Posterior vena cava (tissue), 2 donors: ENCODE measurements at regions not wholly inside any gene's neighbourhood (a gene's known extent, or its start where the extent isn't known, plus 50 kb on each side); places are given as distances from the start of the nearest gene placed in this dataset.
"Not testable (repeated sequence)": the region's sequence is repeated elsewhere in the genome, so short reads cannot be mapped to it uniquely, and the experiment has no call there.

Experiments used
- DNase-seq: peaks from one replicate; pipeline ENCODE4 v3.0.0-alpha.2; 2020; ENCODE audit warnings: low spot score
- intact Hi-C, 2 donors: fragments of 100-400 bp; cut with DNase I; formaldehyde crosslinking; loops; one replicate each; pipeline versions ENCODE4 v1.14.1 to v1.14.2; 2022 to 2023
- donor health status: DM: yes; HTN: yes; CAD: no.
- donor health status: DM: yes; HTN: yes; CAD: no.

DNA sequence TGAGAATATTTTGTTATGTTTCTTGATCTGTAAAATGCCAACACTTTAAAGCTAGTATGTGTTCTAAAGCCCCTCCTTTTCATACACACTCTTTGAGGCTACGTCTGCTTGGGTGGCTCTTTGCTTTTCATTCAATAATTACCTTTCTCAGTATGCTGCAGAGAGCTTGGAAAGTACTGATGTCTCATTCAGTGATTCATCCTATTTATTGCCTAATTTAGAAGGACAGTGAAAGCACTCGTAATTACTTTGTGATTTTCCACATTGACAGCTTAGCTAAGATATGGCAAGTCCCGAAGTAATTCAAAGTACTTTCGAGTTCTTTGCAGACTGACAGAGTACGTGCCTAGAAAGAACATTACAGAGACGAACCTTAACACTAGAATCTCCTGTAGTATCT, 57.2 kb downstream of the BMP15 start:
- DNase-seq = no peak
- intact Hi-C loops = no loop called here

DNA sequence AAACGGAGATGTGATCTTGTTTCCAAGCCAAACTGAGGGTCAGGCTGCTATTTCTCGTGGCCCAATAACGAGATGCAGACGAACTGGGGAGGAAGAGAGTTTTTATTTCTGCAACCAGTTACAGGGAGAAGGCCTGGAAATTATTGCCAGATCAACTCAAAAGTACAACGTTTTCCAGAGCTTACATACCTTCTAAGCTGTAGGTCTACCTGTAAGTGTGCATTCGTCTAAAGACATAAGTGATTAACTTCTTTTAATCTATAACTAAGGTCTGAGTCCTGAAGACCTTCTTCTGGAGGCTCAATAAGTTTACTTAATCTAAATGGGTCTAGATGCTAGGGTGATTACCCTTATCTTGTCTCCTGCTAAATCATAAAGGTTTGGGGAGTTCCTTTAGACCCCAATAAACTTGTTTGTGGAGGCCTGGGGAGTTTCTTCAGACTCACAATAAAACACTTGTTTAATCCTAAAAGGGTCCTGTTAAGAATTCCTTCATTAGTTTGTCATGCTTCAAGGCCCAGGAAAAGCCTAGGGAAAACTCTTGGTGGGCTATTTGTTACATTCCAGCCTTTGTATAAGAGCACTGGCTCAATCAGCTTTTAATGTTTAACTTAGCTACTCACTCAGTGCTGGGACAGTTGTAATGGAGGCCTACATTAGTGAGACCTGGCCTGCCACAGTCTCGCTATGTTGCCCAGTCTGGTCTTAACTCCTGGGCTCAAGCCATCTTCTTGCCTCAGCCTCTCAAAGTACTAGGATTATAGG, 58.5 kb downstream of the BMP15 start:
- intact Hi-C loops, DNase-seq: not testable (repeated sequence)

DNA sequence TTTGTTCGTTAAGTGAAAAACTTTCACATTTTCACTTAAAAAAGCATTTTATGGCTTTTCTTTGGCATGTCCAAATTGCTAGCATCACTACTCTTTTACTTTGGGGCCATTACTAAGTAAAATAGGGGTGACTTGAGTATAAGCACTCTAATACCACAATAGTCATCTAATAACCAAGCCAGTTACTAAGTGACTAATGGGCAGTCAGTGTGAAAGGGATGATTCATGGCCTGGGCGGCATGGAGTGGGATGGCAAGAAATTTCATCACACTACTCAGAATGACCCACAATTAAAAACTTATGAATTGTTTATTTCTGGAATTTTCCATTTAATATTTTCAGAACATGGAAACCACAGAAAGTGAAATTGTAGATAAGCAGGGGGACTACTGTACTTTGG, 60.9 kb downstream of the BMP15 start:
- intact Hi-C loops = no loop called here
- DNase-seq = no peak

GRCh38 chrX:50973199-50973598, 62.7 kb downstream of the BMP15 start:
- intact Hi-C loops = no loop called here
- DNase-seq = no peak

DNA sequence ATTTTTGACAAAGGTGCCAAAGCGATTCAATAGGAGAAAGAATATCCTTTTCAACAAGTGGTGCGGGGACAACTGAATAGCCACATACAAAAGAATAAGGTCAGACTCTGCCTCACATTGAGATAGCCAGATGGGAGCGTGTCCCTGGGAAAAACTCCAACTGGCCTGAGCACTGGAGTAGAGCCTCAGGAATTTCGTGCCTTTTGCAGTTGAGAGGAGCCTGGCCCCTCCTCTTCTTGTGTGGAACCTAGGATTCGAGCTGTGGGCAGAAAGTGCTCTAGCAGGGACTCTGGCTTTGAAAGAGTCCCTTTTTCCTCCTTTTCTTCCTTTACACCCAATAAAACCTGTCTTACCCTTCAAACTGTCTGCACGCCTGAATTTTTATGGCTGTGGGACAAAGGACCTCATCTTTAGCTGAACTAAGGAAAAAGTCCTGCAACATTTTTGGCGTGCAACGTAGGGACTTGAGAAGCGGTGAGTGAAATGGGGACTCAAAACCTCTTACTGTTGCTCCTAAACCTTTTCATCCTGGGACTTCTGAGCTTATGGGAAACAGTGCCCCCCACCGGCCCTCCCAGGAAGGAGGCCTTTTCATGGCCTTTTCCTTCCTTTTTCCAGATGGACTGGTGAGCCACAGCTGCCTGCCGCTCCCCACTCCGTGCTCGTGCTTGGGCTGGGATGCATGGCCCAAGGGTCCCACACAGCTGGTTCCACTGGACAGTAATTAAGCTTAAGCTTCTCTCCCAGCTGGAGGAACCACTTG, 68.6 kb downstream of the BMP15 start:
- no peak for DNase-seq
- intact Hi-C loops = no loop called here

DNA sequence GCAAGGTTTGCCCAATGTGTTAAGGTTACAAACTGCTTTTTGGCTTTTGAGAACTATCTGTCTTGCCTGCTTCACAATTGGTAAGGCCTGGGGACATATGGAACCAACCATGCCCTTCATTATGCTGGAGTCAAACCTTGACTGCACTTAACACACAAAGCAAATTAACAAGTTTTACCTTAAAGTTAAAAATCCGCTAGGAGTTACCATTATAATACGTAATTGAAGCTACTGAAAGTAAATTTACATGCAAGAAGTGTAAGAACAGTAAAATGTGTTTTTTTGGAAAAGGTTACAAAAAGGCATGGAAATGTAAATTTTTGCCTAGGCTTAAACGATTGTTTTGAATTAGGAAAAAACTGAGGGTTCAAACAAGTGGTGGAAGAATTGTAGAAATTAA, 69.7 kb downstream of the BMP15 start:
- intact Hi-C loops = no loop called here
- DNase-seq = no peak

DNA sequence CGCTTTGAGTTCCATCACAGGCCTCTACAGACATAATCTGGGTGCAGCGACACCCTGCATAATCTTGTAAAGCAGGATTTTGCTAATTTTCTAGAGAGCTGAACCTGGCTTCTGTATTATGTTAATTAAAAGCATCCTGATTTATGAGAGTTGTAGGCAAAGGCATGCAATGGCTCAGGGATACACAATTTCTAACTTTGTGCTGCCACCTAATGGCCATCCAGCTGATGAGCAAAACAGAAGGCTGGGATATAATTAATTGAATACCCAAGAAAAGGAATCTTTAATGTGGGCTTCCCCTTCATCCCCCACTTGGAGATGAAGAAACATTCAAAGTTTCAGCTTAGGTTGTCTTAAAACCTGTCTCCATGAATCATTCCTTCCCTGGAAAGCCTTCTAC, 78.1 kb downstream of the BMP15 start:
- no peak for DNase-seq
- intact Hi-C loops = no loop called here

- no peak for DNase-seq
- intact Hi-C loops = no loop called here
These were observed 86.4 kb downstream of the BMP15 start for GRCh38 chrX:50996930-50997329.

DNA sequence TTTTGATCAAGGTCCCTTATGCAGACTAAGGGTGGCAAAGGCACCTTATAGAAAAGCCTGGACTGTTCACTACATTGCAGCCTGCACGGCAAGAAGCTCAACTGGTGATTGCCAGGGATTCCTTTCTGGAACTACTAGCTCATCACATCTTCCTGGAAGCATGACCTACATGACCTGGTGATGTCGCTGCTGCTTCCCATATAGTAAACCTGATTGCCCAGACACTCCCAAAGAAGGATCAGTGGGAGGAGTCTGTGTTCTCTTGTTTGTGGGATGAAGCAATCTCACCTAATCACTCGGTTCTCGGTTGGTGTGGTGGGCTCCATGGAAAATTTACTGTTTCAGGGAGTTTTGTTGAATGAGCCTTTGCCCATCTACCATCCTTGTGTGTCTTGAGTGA, 89.8 kb downstream of the BMP15 start:
- intact Hi-C loops, DNase-seq: not testable (repeated sequence)

DNA sequence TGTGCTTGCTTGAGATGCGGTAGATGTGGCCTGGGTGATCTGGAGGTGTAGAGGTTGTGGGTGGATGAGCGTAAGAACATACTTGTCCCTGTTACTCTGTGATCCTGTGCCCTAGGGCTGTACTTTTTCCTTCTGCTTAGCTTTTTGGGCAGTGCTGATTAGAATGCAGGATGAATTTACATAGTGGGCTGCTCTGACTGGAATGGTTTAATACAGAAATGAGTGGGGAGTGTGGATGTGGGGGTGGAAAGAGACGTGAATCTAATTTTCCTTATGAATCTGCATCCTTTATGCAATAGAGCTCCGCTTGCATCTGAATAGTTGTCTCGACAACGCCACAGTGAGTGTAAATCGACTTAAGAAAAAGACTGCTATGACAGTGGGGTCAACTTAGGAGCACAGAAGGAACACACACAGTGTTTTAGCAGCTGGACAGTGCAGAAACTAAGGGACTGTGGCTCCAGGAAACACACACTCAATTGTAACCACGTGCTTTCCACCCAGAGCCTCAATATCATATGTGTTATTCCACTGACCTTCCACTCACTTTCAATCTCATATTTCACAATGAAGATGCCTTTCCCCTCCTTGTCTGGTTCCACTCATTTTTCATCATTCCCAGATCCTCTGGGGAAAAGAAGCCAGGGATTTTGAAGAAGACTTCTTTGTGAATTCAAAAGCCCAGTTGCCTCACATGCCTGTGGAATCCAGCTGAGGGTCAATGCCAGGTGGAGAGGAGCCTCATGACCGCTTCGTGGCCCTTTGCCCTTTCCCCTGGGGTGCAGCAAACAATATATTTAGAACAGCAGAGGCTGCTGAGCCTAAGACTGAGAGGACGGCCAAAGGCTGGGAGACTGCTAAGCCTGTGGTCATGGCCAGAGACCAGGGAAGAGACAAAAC, 91.4 kb downstream of the BMP15 start:
- intact Hi-C loops, DNase-seq: not testable (repeated sequence)

- no peak for DNase-seq
- intact Hi-C loops = no loop called here
These were observed 95.5 kb downstream of the BMP15 start for GRCh38 chrX:51006064-51006463.

DNA sequence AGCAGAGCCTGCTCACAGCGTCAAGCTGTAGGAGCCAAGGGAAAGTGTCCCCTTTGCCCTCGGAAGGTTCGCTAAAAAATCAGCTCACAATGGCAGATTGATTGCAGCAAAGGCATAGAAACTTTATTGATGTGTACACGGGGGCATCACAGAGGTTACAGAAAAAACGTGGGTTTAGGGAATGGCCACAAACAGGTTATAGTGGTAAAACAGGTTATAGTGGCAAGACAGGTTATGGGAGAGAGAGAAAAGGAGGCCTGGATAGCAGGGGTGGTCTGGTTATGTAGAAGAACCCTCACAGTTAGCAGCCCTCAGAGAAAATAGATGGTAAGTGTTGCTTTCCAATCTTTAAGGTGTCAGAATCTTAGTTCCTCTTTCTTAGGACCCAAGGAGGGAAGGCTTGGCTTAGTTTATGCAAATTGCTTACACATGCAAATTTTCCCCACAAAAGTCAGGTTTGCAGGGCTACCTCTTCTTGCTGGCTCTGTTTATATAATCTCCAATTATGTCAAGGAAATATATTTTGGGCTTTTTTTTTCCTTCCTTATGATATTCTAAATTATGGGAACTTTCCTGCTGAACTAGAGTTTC, 113.7 kb downstream of the BMP15 start:
- DNase-seq = no peak
- intact Hi-C loops = no loop called here

DNA sequence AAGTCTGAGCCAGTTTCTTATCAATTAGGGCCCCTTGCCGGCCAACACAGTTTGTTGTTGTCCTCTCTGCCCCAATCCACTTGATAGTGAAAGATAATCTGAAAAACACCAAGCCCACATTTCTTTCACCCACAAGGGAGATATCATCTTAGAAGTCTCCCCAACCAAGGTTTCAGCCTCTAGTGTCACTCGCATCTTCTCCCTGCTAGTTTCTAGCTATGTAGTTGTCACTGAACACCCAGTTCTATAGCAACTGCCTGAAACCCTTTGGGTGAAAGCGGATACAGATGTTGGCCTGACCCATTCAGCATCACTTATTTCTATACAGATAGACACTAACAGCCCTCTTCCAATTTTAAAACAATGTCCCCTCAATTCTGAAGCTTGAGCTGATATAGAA, 116.3 kb downstream of the BMP15 start:
- no peak for DNase-seq
- intact Hi-C loops = no loop called here

DNA sequence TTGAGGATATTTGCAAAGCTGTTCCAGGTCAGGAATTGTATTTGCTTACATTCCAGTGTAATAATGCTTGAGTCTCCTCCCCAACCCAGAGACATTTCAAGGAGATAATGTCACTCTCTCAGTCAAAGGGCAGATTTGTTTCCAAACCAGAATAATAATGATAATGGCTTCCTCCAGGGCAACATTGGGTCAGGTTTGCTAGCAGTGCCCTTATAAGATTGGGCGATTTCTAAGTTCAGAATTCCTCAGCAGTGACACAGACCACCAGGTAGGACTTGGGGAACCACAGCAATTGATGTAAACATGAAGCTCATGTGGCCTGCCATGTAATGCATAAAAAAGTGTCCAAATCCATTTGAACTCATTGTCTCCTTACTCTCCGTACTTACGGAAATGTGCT, 125.2 kb downstream of the BMP15 start:
- no peak for DNase-seq
- intact Hi-C loops = no loop called here

DNA sequence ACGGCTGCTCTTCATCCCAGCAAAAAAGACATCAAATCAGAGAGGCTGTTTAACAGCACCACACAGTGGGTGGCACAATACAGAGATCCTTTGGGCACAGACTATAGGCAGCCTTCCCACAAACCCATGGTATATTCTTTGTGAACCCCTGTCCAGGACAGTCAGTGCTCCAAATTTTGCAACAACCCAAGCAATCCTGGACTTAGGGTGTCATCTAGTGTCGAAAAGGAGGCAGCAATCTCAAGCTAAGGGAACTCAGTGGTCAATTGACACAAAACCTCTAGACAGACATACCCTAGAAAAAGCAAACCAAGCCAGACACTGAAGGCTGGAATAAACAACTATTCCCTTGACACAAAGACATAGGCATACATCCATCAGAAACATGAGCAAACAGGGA, 137.4 kb downstream of the BMP15 start:
- DNase-seq = no peak
- intact Hi-C loops = no loop called here

DNA sequence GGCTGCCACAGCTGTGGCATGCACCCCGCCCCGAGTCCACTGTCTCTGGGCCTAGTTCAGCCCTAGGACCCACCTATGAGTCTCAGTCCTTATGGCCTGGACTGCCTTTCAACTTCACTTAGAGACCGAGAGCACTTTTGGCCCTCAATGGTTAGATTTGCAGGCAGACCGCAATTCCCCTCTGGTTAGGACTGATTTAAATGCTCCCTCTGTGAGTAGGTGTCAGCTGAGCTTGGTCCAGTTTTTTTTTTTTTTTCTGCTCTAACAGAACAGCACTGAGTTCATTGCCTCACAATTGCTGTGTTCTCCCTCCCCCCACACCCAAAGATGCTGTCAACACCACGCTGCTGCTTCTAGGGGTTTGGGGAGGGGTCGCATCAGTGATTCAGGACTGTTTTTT, 143.2 kb downstream of the BMP15 start:
- intact Hi-C loops = no loop called here

GRCh38 chrX:51098046-51098445, 187.5 kb downstream of the BMP15 start:
- no peak for DNase-seq
- intact Hi-C loops = no loop called here

More for the DNA sequence above, 143.2 kb downstream of the BMP15 start:
- DNase-seq = no peak

DNA sequence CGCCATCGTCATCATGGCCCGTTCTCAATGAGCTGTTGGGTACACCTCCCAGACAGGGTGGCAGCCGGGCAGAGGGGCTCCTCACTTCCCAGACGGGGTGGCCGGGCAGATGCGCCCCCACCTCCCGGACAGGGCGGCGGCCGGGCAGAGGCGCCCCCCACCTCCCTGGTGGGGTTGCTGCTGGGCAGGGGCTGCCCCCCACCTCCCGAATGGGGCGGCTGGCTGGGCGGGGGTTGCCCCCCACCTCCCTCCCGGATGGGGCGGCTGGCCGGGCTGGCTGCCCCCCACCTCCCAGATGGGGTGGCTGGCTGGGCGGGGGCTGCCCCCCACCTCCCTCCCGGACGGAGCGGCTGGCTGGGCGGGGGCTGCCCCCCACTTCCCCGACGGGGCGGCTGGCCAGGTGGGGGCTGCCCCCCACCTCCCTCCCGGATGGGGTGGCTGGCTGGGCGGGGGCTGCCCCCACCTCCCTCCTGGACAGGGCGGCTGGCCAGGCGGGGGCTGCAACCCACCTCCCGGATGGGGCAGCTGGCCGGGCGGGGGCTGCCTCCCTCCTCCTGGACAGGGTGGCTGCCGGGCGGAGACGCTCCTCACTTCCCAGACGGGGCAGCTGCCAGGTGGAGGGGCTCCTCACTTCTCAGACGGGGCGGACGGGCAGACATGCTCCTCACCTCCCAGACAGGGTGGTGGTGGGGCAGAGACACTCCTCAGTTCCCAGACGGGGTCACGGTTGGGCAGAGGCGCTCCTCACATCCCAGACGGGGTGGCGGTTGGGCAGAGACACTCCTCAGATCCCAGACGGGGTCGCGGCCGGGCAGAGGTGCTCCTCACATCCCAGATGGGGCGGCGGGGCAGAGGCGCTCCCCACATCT, 208.8 kb downstream of the BMP15 start:
- DNase-seq, intact Hi-C loops: not testable (repeated sequence)

GRCh38 chrX:51125743-51126142, 206.9 kb upstream of the NUDT10 start:
- intact Hi-C loops = not testable (repeated sequence)

More at GRCh38 chrX:51125743-51126142, 206.9 kb upstream of the NUDT10 start:
- not testable (repeated sequence) for DNase-seq
